A549 (cell line): ENCODE measurements at regions not wholly inside any gene's neighbourhood (a gene's known extent, or its start where the extent isn't known, plus 50 kb on each side); places are given as distances from the start of the nearest gene placed in this dataset.

Source experiments
- ATAC-seq, 2 experiments: fragments of 200-7000 bp in 1 of 2; fragments of >200 bp in 1 of 2; cut with Nextera tagmentation in 1 of 2; cut with Tn5 transposase in 1 of 2; 3 replicates each; pipeline versions ENCODE4 v1.8.0 to v1.9.1; 2018 to 2020; ENCODE audit warnings: mild to moderate bottlenecking in 1 of 2, moderate library complexity in 1 of 2
- CTCF ChIA-PET: fragments of 300-600 bp; sonication (Branson Sonifier 250); formaldehyde crosslinking; extraction: SDS; loops from one replicate; lab custom pipeline; 2021; ENCODE audit warnings: antibody characterized with exemption, inconsistent platforms; lab: Yijun Ruan, JAX
- POLR2A ChIA-PET: fragments of 350-600 bp; formaldehyde crosslinking; extraction: SDS; loops from one replicate; lab custom pipeline; 2021; ENCODE audit warnings: antibody characterized with exemption, inconsistent platforms; lab: Yijun Ruan, JAX
- DNase-seq, 2 experiments: peaks; one replicate each; pipeline versions ENCODE4 v3.0.0 to v3.0.0-alpha.2; 2011 to 2016; ENCODE audit warnings: low read depth in 1 of 2, low spot score in 1 of 2
- FAIRE-seq: peaks from 2 replicates; lab custom pipeline; 2011; peaks lifted over from hg19 to GRCh38; lab: Jason Lieb, UNC
- H3K27ac ChIP-seq, 2 experiments: fragments of >200 bp; sonication (Bioruptor Twin); formaldehyde crosslinking; 3 replicates each; pipeline ENCODE4 v1.5.1; 2016 to 2017
- H3K4me1 ChIP-seq: fragments of >200 bp; sonication (Bioruptor Twin); formaldehyde crosslinking; 3 replicates; pipeline ENCODE4 v1.6.1; 2016
- H3K4me2 ChIP-seq: fragments of >200 bp; sonication (Bioruptor Twin); formaldehyde crosslinking; 3 replicates; pipeline ENCODE4 v1.6.1; 2016
- H3K4me3 ChIP-seq: fragments of >200 bp; sonication (Bioruptor Twin); formaldehyde crosslinking; 3 replicates; pipeline ENCODE4 v1.5.1; 2016
- H3K9me3 ChIP-seq: fragments of >200 bp; sonication (Bioruptor Twin); formaldehyde crosslinking; 3 replicates; pipeline ENCODE4 v1.6.1; 2016
- BHLHE40 ChIP-seq: IDR thresholded peaks from 2 replicates; pipeline ENCODE4 v1.6.1; 2012; ENCODE audit warnings: low read depth, low read length, inconsistent platforms
- CBX2 ChIP-seq: fragments of 200-600 bp; sonication (generic); IDR thresholded peaks from 2 replicates; pipeline ENCODE4 v1.6.1; 2016; ENCODE audit warnings: low read depth, mild to moderate bottlenecking, borderline replicate concordance
- CBX8 ChIP-seq: fragments of 200-600 bp; sonication (generic); IDR thresholded peaks from 2 replicates; pipeline ENCODE4 v1.6.1; 2016
- EHMT2 ChIP-seq: fragments of 200-600 bp; sonication (generic); IDR thresholded peaks from 2 replicates; pipeline ENCODE4 v1.6.1; 2016; ENCODE audit warnings: antibody characterized with exemption, low read depth, mild to moderate bottlenecking, moderate library complexity
- FOSB ChIP-seq: fragments of 250-450 bp; sonication (Bioruptor Pico); IDR thresholded peaks from 2 replicates; pipeline ENCODE4 v1.5.0; 2020; ENCODE audit warnings: mild to moderate bottlenecking, moderate library complexity
- FOSL2 ChIP-seq, 2 experiments: fragments of 450-650 bp in 1 of 2; fragments of >200 bp in 1 of 2; sonication (Bioruptor Twin) in 1 of 2; formaldehyde crosslinking; IDR thresholded peaks; 2 replicates each; pipeline versions ENCODE4 v1.5.0 to v1.6.1; 2016 to 2020; ENCODE audit warnings: mild to moderate bottlenecking in 1 of 2, moderate library complexity in 1 of 2
- GATA3 ChIP-seq: IDR thresholded peaks from 2 replicates; pipeline ENCODE4 v1.6.1; 2012; ENCODE audit warnings: borderline replicate concordance
- HDAC2 ChIP-seq: fragments of 200-600 bp; sonication (generic); IDR thresholded peaks from 2 replicates; pipeline ENCODE4 v1.6.1; 2016
- HEYL ChIP-seq: fragments of 250-450 bp; sonication (Bioruptor Pico); IDR thresholded peaks from 2 replicates; pipeline ENCODE4 v1.8.0; 2021; ENCODE audit warnings: mild to moderate bottlenecking, moderate library complexity
- HOXA7 ChIP-seq: fragments of 250-450 bp; sonication (Bioruptor Pico); IDR thresholded peaks from 2 replicates; pipeline ENCODE4 v1.5.0; 2020; ENCODE audit warnings: mild to moderate bottlenecking, moderate library complexity
- JUN ChIP-seq, 2 experiments: fragments of >200 bp; sonication (Bioruptor Twin); formaldehyde crosslinking; IDR thresholded peaks; 2 replicates in 1 of 2; 3 replicates in 1 of 2; pipeline ENCODE4 v1.6.1; 2016 to 2017
- JUNB ChIP-seq: fragments of >200 bp; sonication (Bioruptor Twin); formaldehyde crosslinking; IDR thresholded peaks from 2 replicates; pipeline ENCODE4 v1.6.1; 2016
- NPAS2 ChIP-seq: fragments of 250-450 bp; sonication (Bioruptor Pico); IDR thresholded peaks from 2 replicates; pipeline ENCODE4 v1.8.0; 2022; ENCODE audit warnings: mild to moderate bottlenecking, moderate library complexity, borderline replicate concordance
- PHF8 ChIP-seq: fragments of 200-600 bp; sonication (generic); IDR thresholded peaks from 2 replicates; pipeline ENCODE4 v1.6.1; 2016; ENCODE audit warnings: low read depth, mild to moderate bottlenecking, antibody characterized with exemption, moderate library complexity, borderline replicate concordance
- POLR2A ChIP-seq: IDR thresholded peaks from 2 replicates; pipeline ENCODE4 v1.6.1; 2012; ENCODE audit warnings: mild to moderate bottlenecking, low read length
- RAD21 ChIP-seq, 2 experiments: fragments of >200 bp in 1 of 2; sonication (Bioruptor Twin) in 1 of 2; formaldehyde crosslinking in 1 of 2; IDR thresholded peaks in 1 of 2; conservative IDR thresholded peaks in 1 of 2; 2 replicates in 1 of 2; 3 replicates in 1 of 2; pipeline ENCODE4 v1.6.1; 2012 to 2018; ENCODE audit warnings: inconsistent platforms in 1 of 2
- RCOR1 ChIP-seq: fragments of 150-350 bp; IDR thresholded peaks from 2 replicates; pipeline ENCODE4 v1.6.1; 2014; ENCODE audit warnings: antibody characterized with exemption, low read length, low read depth
- RNF2 ChIP-seq: fragments of 200-600 bp; sonication (generic); IDR thresholded peaks from 2 replicates; pipeline ENCODE4 v1.6.1; 2016; ENCODE audit warnings: low read depth, mild to moderate bottlenecking, antibody characterized with exemption, moderate library complexity, borderline replicate concordance
- TP53 ChIP-seq: fragments of 250-450 bp; sonication (Bioruptor Pico); IDR thresholded peaks from 2 replicates; pipeline ENCODE4 v1.5.0; 2021; ENCODE audit warnings: mild to moderate bottlenecking, moderate library complexity
- ZC3H11A ChIP-seq: fragments of 450-650 bp; IDR thresholded peaks from 2 replicates; pipeline ENCODE4 v1.6.1; 2014; ENCODE audit warnings: antibody characterized with exemption, mild to moderate bottlenecking
- ZSCAN20 ChIP-seq: fragments of 250-450 bp; sonication (Bioruptor Pico); IDR thresholded peaks from 2 replicates; pipeline ENCODE4 v1.8.0; 2022; ENCODE audit warnings: mild to moderate bottlenecking, moderate library complexity
- WGBS: methylation state at CpG from one replicate; pipeline ENCODE4 v1.1.6; 2017; ENCODE audit errors: missing lambda C conversion rate; 5-methylcytosine and 5-hydroxymethylcytosine counted together
- TF ChIP-seq, protein P1 (sequence below): IDR thresholded peaks from 2 replicates; pipeline ENCODE4 v1.6.1; 2012
- TF ChIP-seq, protein P2 (sequence below): fragments of 250-450 bp; sonication (Bioruptor Pico); IDR thresholded peaks from 2 replicates; pipeline ENCODE4 v1.5.0; 2020; ENCODE audit warnings: low read depth, mild to moderate bottlenecking, moderate library complexity
- TF ChIP-seq, protein P3 (sequence below): fragments of >200 bp; sonication (Bioruptor Twin); formaldehyde crosslinking; IDR thresholded peaks from 2 replicates; pipeline ENCODE4 v1.6.1; 2016

GRCh38 chr15:70192041-70192440, 94.3 kb upstream of the TLE3 start:
- H3K4me1 ChIP-seq: peaks cover 9% of the 10 kb centered on the region; the same call in 2 of the 3 replicates
- TF ChIP-seq TP53 (no peak), RAD21 (conservative IDR thresholded peaks at IDR 0.05 in 1 of 2, IDR thresholded peaks at IDR 0.05 in 1 of 2) (no peak), FOSB (no peak), POLR2A (no peak), HOXA7 (no peak), PHF8 (no peak), JUNB (no peak), CBX8 (no peak)
- H3K27ac ChIP-seq: no peak overlapping the region
- 94% methylated on average over 3 of the region's 3 CpGs for WGBS
- no peak overlapping the region for H3K4me3 ChIP-seq
- 0 out of 3 replicates have a peak, but pooled peaks cover 6% of the 10 kb centered on the region for H3K9me3 ChIP-seq
- no peak for ATAC-seq
- H3K4me2 ChIP-seq: no peak overlapping the region
- POLR2A ChIA-PET: no interaction called here
- no peak for DNase-seq
- CTCF ChIA-PET: interaction anchor here (1.3 kb wide), 1 partner anchor 27 kb away, joined by 3 read pairs; no protein-coding TSS in a partner anchor
- FAIRE-seq: no peak

DNA sequence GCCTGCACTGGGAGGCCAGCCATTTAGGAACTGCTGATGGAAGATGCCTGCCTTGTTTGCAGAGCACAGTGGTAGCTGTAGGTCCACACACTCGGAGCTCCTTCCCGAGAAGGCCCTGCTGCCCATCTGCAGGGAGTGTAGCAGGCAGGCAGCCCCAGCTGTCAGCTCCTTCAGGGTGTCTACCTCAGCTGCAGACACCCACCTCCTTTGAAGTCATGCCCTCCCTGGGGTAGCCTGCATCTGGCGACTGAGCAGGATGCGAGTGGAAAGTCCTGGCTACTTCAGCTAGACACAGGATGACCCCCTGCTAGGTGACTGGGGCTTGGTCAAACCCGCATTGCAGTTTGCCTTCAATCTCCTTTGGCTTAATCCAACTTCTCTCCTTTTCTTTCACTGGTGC, 93.2 kb upstream of the TLE3 start:
- 81% methylated on average over 5 of the region's 5 CpGs for WGBS
- peaks cover 5% of the 10 kb centered on the region; the same call in 2 of the 3 replicates for H3K4me1 ChIP-seq
- no peak overlapping the region for H3K27ac ChIP-seq
- no peak overlapping the region for H3K4me3 ChIP-seq
- ChIA-PET POLR2A (no interaction called here), CTCF (interaction anchor here (0.9 kb wide), 1 partner anchor 40 kb away, joined by 3 read pairs; no protein-coding TSS in a partner anchor)
- FAIRE-seq: no peak
- DNase-seq: no peak
- 0 out of 3 replicates have a peak, but pooled peaks cover 6% of the 10 kb centered on the region for H3K9me3 ChIP-seq
- TF ChIP-seq JUNB (no peak), FOSB (no peak), FOSL2 (IDR thresholded peaks at IDR 0.05) (no peak), FOSL2 (CRISPR knock-in tag; IDR thresholded peaks at IDR 0.05) (no peak), JUN (IDR thresholded peaks at IDR 0.05) (no peak), BHLHE40 (no peak), ZSCAN20 (CRISPR knock-in tag) (no peak), GATA3 (no peak), RNF2 (no peak), HDAC2 (no peak), ZC3H11A (no peak), HEYL (CRISPR knock-in tag) (no peak), NPAS2 (no peak)
- TF ChIP-seq, protein P1, sequence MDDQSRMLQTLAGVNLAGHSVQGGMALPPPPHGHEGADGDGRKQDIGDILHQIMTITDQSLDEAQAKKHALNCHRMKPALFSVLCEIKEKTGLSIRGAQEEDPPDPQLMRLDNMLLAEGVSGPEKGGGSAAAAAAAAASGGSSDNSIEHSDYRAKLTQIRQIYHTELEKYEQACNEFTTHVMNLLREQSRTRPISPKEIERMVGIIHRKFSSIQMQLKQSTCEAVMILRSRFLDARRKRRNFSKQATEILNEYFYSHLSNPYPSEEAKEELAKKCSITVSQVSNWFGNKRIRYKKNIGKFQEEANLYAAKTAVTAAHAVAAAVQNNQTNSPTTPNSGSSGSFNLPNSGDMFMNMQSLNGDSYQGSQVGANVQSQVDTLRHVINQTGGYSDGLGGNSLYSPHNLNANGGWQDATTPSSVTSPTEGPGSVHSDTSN: no peak
- TF ChIP-seq, protein P2, sequence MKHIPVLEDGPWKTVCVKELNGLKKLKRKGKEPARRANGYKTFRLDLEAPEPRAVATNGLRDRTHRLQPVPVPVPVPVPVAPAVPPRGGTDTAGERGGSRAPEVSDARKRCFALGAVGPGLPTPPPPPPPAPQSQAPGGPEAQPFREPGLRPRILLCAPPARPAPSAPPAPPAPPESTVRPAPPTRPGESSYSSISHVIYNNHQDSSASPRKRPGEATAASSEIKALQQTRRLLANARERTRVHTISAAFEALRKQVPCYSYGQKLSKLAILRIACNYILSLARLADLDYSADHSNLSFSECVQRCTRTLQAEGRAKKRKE (CRISPR knock-in tag): no peak
- TF ChIP-seq, protein P3, sequence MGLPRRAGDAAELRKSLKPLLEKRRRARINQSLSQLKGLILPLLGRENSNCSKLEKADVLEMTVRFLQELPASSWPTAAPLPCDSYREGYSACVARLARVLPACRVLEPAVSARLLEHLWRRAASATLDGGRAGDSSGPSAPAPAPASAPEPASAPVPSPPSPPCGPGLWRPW: no peak
- no peak for ATAC-seq
- H3K4me2 ChIP-seq: no peak overlapping the region

DNA sequence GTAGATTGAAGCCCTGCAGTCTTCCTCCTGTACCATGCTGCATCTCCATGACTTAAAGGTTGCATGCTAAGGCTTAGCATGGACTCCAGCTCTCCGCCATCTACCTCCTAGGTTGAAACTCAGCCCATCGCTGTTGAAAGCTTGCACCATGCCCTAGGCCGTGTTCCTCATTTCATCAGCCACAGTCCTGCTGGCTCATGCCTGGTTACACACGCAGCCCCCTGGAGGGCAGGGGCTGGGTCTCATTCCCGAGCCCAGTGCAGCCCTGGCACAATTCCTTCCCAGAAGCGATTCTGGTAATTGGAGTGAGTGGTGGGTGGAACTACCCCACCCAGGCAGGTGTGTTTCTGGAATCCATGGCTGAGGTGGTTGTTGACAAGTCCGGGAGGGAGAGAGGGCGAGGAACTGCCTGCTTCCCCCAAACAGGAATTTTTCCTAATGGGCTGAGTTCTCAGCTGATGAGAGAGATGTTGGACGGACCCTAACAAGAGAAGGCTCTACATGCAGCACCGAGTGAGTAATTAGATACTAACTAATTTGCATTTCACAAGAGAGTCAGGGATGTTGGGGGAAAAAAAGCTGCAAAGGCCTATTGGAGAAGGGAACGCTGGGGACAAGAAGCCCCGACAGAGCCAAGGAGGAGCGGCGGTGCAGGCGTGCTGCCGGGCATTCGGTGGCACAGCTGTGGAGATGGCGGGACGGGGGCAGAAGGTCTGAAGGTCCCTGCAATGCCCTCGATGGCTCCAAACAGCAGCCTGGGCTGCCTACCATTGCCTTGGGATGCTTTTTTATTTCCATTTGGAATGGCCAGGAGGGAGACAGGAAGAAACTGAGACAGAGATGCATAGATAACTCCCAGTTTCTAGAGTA, 92.3 kb upstream of the TLE3 start:
- TF ChIP-seq FOSB (no peak), RCOR1 (no peak), EHMT2 (no peak), CBX2 (no peak)
- TF ChIP-seq, protein P2 (CRISPR knock-in tag): no peak
- Histone ChIP-seq H3K4me3 (no peak overlapping the region), H3K4me1 (no peaks in the 10 kb centered on the region), H3K4me2 (no peak overlapping the region), H3K27ac (no peak overlapping the region), H3K9me3 (0 out of 3 replicates have a peak, but pooled peaks cover 6% of the 10 kb centered on the region)
- ChIA-PET CTCF (interaction anchor here (0.9 kb wide), 1 partner anchor 39 kb away, joined by 3 read pairs; no protein-coding TSS in a partner anchor), POLR2A (no interaction called here)
- FAIRE-seq (no peak), DNase-seq (no peak), ATAC-seq (no peak)
- WGBS: 77% methylated on average over 20 of the region's 20 CpGs
